OCI-LY1 (cell line): ENCODE measurements at regions not wholly inside any gene's neighbourhood (a gene's known extent, or its start where the extent isn't known, plus 50 kb on each side); places are given as distances from the start of the nearest gene placed in this dataset.
"Not testable (repeated sequence)": the region's sequence is repeated elsewhere in the genome, so short reads cannot be mapped to it uniquely, and the experiment has no call there.

Source experiments
- H2AFZ ChIP-seq: fragments of 200-600 bp; sonication (generic), shearing (Covaris generic); 2 replicates; pipeline ENCODE4 v1.6.0; 2014; ENCODE audit warnings: antibody characterized with exemption, mild to moderate bottlenecking, low read length
- H3F3A ChIP-seq: fragments of 200-600 bp; sonication (generic), shearing (Covaris generic); 2 replicates; pipeline ENCODE4 v1.6.0; 2014; ENCODE audit warnings: mild to moderate bottlenecking, antibody characterized with exemption, low read length, moderate library complexity; ENCODE audit not compliant: insufficient read depth
- H3K27ac ChIP-seq: fragments of 200-600 bp; sonication (generic); 2 replicates; pipeline ENCODE4 v1.5.1; 2014; ENCODE audit warnings: low read length, mixed run types, mild to moderate bottlenecking, low read depth; ENCODE audit not compliant: poor library complexity, severe bottlenecking
- H3K27me3 ChIP-seq: fragments of 200-600 bp; sonication (generic); 2 replicates; pipeline ENCODE4 v1.6.0; 2014; ENCODE audit warnings: antibody characterized with exemption, mild to moderate bottlenecking, low read length, moderate library complexity; ENCODE audit not compliant: insufficient read depth
- H3K36me3 ChIP-seq: fragments of 200-600 bp; sonication (generic); 2 replicates; pipeline ENCODE4 v1.6.1; 2014; ENCODE audit warnings: mild to moderate bottlenecking, antibody characterized with exemption, low read length, moderate library complexity, mixed read lengths; ENCODE audit not compliant: insufficient read depth
- H3K4me1 ChIP-seq: fragments of 200-600 bp; sonication (generic); 2 replicates; pipeline ENCODE4 v1.5.1; 2014; ENCODE audit warnings: mild to moderate bottlenecking, low read length, moderate library complexity; ENCODE audit not compliant: insufficient read depth, severe bottlenecking
- H3K4me2 ChIP-seq: fragments of 200-600 bp; sonication (generic), shearing (Covaris generic); 2 replicates; pipeline ENCODE4 v1.6.1; 2014; ENCODE audit warnings: low read length
- H3K4me3 ChIP-seq: fragments of 200-600 bp; sonication (generic); 2 replicates; pipeline ENCODE4 v1.5.1; 2014; ENCODE audit warnings: low read length, low read depth, mild to moderate bottlenecking, mixed read lengths; ENCODE audit not compliant: poor library complexity, severe bottlenecking
- H3K79me2 ChIP-seq: fragments of 200-600 bp; shearing (Covaris generic); 2 replicates; pipeline ENCODE4 v1.6.1; 2016; ENCODE audit warnings: mixed run types, low read length, mixed read lengths; ENCODE audit not compliant: insufficient read depth
- H3K9ac ChIP-seq: fragments of 200-600 bp; sonication (generic), shearing (Covaris generic); 2 replicates; pipeline ENCODE4 v1.6.1; 2014; ENCODE audit warnings: mild to moderate bottlenecking, low read length, mixed read lengths
- H3K9me2 ChIP-seq: fragments of 200-600 bp; sonication (generic), shearing (Covaris generic); 2 replicates; pipeline ENCODE4 v1.6.1; 2014; ENCODE audit warnings: low read depth, mild to moderate bottlenecking, low read length, mixed read lengths
- H3K9me3 ChIP-seq: fragments of 200-600 bp; shearing (Covaris generic); 2 replicates; pipeline ENCODE4 v1.6.1; 2014; ENCODE audit warnings: low read length, mixed read lengths
- H4K20me1 ChIP-seq: fragments of 200-600 bp; sonication (generic), shearing (Covaris generic); 2 replicates; pipeline ENCODE4 v1.6.0; 2016; ENCODE audit warnings: mild to moderate bottlenecking, low read length; ENCODE audit not compliant: insufficient read depth
- CTCF ChIP-seq: fragments of 200-600 bp; sonication (generic), shearing (Covaris generic); IDR thresholded peaks from 2 replicates; pipeline ENCODE4 v1.5.1; 2017; ENCODE audit warnings: mild to moderate bottlenecking, antibody characterized with exemption, low read length, moderate library complexity, mixed read lengths
- EZH2 ChIP-seq: fragments of 200-600 bp; sonication (generic), shearing (Covaris generic); IDR thresholded peaks from 2 replicates; pipeline ENCODE4 v1.8.0; 2017; ENCODE audit warnings: borderline replicate concordance, mixed run types, mild to moderate bottlenecking, antibody characterized with exemption, low read length, moderate library complexity, mixed read lengths

GRCh38 chr2:145524836-145525235, 1004.9 kb upstream of the ZEB2 start:
- Histone ChIP-seq H3K27ac (no peak overlapping the region), H3K79me2 (no peaks in the 10 kb centered on the region), H3K4me3 (no peak overlapping the region), H3K9me2 (no peaks in the 10 kb centered on the region), H4K20me1 (no peaks in the 10 kb centered on the region), H3F3A (no peaks in the 10 kb centered on the region), H3K4me2 (peak overlapping the region; percentile 29; the same call in 1 of the 2 replicates), H3K27me3 (no peaks in the 10 kb centered on the region), H3K9me3 (no peaks in the 10 kb centered on the region), H3K9ac (no peak overlapping the region), H2AFZ (peak overlapping the region; percentile 78; the same call in 1 of the 2 replicates), H3K36me3 (no peaks in the 10 kb centered on the region), H3K4me1 (peaks cover 9% of the 10 kb centered on the region)
- no peak for TF ChIP-seq CTCF
- no peak for TF ChIP-seq EZH2

- peak overlapping the region; percentile 29; the same call in 1 of the 2 replicates for H3K4me2 ChIP-seq
These were observed 1004.4 kb upstream of the ZEB2 start for GRCh38 chr2:145524303-145524702.

GRCh38 chr2:145519254-145519653, 999.3 kb upstream of the ZEB2 start:
- not testable (repeated sequence) for H3K9ac ChIP-seq, H3K27me3 ChIP-seq, H3K9me3 ChIP-seq, H3K4me2 ChIP-seq, H3K4me3 ChIP-seq, H4K20me1 ChIP-seq, H3K9me2 ChIP-seq, H3K79me2 ChIP-seq, H3F3A ChIP-seq, H2AFZ ChIP-seq, H3K27ac ChIP-seq, H3K4me1 ChIP-seq, H3K36me3 ChIP-seq

More at GRCh38 chr2:145524303-145524702, 1004.4 kb upstream of the ZEB2 start:
- 0 out of 2 replicates have a peak overlapping the region, but pooled peaks have one; percentile 10 for H3K9ac ChIP-seq
- peak overlapping the region; percentile 78; the same call in 1 of the 2 replicates for H2AFZ ChIP-seq
- no peaks in the 10 kb centered on the region for H4K20me1 ChIP-seq
- no peaks in the 10 kb centered on the region for H3F3A ChIP-seq
- TF ChIP-seq EZH2 (no peak), CTCF (no peak)
- no peaks in the 10 kb centered on the region for H3K36me3 ChIP-seq
- H3K27ac ChIP-seq, result no peak overlapping the region
- H3K9me3 ChIP-seq, result no peaks in the 10 kb centered on the region
- H3K4me3 ChIP-seq, result no peak overlapping the region
- no peaks in the 10 kb centered on the region for H3K27me3 ChIP-seq
- no peaks in the 10 kb centered on the region for H3K79me2 ChIP-seq
- no peaks in the 10 kb centered on the region for H3K9me2 ChIP-seq
- peaks cover 9% of the 10 kb centered on the region for H3K4me1 ChIP-seq

GRCh38 chr2:145511946-145512345, 992.0 kb upstream of the ZEB2 start:
- Histone ChIP-seq H3K9me3 (no peaks in the 10 kb centered on the region), H3K4me2 (no peak overlapping the region), H3K79me2 (no peaks in the 10 kb centered on the region), H3K36me3 (no peaks in the 10 kb centered on the region), H2AFZ (no peak overlapping the region), H3K4me1 (no peaks in the 10 kb centered on the region), H3K27ac (no peak overlapping the region), H3K27me3 (no peaks in the 10 kb centered on the region), H4K20me1 (no peaks in the 10 kb centered on the region), H3K9ac (no peak overlapping the region), H3K4me3 (no peak overlapping the region), H3F3A (no peaks in the 10 kb centered on the region), H3K9me2 (no peaks in the 10 kb centered on the region)
- no peak for TF ChIP-seq EZH2
- TF ChIP-seq CTCF, result no peak
